VCaP (cell line): ENCODE measurements at regions not wholly inside any gene's neighbourhood (a gene's known extent, or its start where the extent isn't known, plus 50 kb on each side); places are given as distances from the start of the nearest gene placed in this dataset.

Experiments
- H3K27ac ChIP-seq: fragments of 450-650 bp; 2 replicates; pipeline ENCODE4 v1.5.1; 2017
- CTCF ChIP-seq: fragments of 450-650 bp; conservative IDR thresholded peaks from 2 replicates; pipeline ENCODE4 v1.5.1; 2017; ENCODE audit warnings: mild to moderate bottlenecking, moderate library complexity

- TF ChIP-seq CTCF, result no peak
- no peak overlapping the region for H3K27ac ChIP-seq
Measured at GRCh38 chr5:124453221-124454051, 293.0 kb downstream of the ZNF608 start.

- TF ChIP-seq CTCF, result no peak
Measured at GRCh38 chr5:124452412-124452811, 294.0 kb downstream of the ZNF608 start.

GRCh38 chr5:124451721-124452383 is 294.6 kb downstream of the ZNF608 start:
- no peak overlapping the region for H3K27ac ChIP-seq
- no peak for TF ChIP-seq CTCF

More at GRCh38 chr5:124452412-124452811, 294.0 kb downstream of the ZNF608 start:
- no peak overlapping the region for H3K27ac ChIP-seq

DNA sequence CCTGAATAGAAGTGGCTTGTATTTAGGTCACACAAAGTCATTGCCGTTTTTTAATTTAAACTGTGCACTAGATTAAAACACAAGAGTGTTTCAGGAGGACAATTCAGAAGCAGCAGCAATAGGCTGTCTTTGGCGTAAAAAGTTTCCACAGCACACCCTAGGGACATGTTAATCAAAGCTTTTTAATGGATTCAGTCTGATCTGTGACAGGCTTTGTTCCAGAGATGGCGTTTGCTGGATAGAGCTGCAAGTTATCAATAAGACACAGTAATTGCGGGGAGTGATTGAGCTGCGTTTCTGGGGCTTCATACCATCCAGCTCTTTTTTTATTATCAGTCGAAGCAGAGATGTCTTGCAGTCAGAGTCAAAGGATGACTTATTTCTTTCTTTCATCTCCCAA is 300.3 kb downstream of the ZNF608 start:
- no peak for TF ChIP-seq CTCF

DNA sequence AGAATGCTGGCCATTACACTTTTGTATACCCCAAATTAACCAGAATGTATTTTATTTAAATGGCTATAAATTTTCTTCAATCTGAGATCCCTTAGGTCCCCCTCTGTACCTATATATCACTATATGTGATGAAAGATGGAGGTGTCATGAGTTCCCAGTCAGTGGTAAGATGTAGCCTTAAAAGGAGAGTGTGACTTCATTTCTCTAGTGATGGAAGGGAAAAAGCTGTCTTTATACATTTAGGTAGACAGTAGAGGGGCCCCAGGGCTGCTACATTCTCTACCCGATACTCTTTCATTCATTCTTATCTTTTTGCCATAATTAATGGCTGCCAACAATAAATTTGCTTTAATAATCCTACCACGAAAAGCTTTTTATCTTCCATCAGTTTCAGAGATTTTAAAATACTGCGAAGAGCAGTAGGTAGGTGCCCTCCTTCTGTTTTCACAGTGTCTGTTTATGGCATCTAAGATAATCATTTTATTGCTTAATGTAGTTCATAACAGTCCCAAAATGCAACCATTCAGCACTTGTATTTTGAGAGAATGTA is 301.3 kb downstream of the ZNF608 start:
- H3K27ac ChIP-seq, result no peak overlapping the region

More for the DNA sequence above, 300.3 kb downstream of the ZNF608 start:
- no peak overlapping the region for H3K27ac ChIP-seq

GRCh38 chr5:124444147-124444775 is 302.2 kb downstream of the ZNF608 start:
- H3K27ac ChIP-seq, result no peak overlapping the region

More for the DNA sequence above, 301.3 kb downstream of the ZNF608 start:
- no peak for TF ChIP-seq CTCF

More at GRCh38 chr5:124444147-124444775, 302.2 kb downstream of the ZNF608 start:
- no peak for TF ChIP-seq CTCF
